T-helper 2 cell treated with Interferon-gamma antibody and Interleukin-4, amounts not matched to agents 100 ng/mL and 5 ng/mL, for 36 hours (primary cell): ENCODE measurements at regions not wholly inside any gene's neighbourhood (a gene's known extent, or its start where the extent isn't known, plus 50 kb on each side); places are given as distances from the start of the nearest gene placed in this dataset.
"Not testable (repeated sequence)": the region's sequence is repeated elsewhere in the genome, so short reads cannot be mapped to it uniquely, and the experiment has no call there.

Experiments
- intact Hi-C: fragments of 100-400 bp; cut with micrococcal nuclease; formaldehyde crosslinking; loops from one replicate; pipeline ENCODE4 v1.15.1; 2023

DNA sequence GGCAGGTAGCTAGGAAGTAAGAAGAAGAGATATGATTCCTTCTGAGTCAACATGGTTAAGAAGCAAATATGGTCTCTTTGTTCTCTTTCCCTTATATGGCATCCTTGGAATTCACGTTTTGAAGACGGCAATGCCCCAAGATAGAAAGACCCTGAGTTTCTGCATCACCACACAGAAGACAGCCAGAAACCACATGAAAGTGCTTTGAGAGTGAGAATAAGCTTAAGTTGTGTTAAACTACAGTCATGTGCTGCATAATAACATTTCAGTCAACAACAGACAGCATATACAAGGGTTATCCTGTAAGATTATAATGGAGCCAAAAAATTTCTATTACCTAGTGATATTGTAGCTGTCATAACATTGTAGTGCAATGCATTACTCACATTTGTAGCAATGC, 89.9 kb upstream of the STEAP1 start:
- intact Hi-C loops, result no loop called here

DNA sequence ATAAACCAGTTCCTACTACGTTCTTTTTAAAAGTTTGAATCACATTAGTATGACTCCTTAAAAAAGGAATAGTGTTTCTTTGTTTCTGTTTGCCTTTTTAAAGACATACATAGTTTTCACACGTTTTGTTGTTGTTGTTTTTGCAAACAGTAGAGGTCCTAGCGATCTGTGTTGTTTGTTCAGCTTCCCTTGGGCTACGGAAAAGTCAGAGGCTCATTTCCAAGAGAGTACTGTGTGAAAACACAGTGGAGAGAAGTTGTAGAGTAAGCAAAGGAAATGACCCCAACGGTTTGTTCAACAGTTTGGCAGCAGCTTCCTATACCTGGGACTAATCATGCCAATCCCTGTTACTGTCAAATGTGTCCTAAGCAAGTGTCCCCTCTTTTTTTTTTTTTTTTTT, 87.1 kb upstream of the STEAP1 start:
- intact Hi-C loops, result no loop called here

DNA sequence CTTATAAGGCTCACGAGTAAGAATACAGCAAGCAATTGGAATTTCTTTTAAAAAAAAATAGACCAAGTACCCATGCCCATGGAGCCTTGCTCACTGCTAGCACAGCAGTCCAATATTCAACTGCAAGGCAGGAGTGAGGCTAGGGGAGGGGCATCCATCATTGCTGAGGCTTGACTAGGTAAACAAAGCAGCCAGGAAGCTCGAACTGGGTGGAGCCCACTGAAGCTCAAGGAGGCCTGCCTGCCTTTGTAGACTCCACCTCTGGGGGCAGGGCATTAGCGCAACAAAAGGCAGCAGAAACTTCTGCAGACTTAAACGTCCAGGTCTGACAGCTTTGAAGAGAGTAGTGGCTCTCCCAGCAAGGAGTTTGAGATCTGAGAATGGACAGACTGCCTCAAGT, 84.0 kb upstream of the STEAP1 start:
- intact Hi-C loops, result not testable (repeated sequence)

DNA sequence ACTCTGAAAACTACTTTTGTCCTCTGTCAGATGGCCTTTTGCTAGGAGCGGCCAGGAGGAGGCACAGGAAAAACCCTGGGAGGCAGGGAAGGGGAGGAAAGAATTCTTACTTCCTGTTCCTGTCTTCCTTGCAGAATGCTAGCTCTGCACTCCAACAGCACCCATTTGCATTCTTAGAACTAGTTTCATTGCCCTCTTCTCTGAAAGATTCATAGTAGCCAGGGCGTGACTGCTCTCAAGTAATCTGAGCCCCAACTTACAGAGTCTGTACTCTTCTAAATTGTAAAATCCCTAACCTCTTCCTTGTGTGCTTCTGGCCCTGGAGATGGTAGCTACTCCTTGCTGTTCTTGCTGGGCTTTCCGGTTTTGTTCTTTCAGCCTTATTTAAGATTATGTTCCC, 75.3 kb upstream of the STEAP1 start:
- intact Hi-C loops, result no loop called here

DNA sequence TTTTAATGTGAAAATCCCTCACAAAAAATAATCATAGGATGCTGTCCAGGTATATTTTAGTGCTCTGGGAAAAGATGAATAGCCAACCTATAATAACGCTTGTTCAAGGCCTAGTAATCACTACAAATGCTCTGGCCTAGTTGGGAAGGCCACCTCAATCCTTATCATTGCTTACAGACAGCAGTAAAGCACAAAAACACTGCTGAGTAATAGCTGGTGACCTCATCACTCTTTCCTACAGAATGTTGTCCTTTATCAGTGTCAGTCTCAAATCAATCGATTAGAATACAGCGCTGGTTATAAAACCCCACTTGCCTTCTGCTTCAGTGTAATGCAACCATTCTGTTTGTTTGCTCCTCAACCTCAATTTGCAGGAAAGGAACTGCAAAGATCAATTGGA, 72.6 kb upstream of the STEAP1 start:
- intact Hi-C loops, result no loop called here

DNA sequence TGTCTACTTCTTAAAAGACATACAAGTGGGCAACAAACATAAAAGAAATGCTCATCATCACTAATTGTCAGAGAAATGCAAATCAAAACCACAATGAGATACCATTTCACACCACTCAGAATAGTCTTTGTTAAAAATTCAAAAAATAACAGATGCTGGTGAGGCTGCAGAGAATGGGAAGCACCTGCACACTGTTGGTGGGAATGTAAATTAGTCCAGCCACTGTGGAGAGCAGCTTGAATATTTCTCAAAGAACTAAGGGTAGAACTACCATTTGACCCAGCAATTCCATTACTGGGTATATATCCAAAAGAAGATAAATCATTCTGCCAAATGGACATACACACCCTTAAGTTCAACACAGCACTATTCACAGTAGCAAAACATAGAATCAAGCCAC, 61.8 kb upstream of the STEAP1 start:
- intact Hi-C loops, result no loop called here

DNA sequence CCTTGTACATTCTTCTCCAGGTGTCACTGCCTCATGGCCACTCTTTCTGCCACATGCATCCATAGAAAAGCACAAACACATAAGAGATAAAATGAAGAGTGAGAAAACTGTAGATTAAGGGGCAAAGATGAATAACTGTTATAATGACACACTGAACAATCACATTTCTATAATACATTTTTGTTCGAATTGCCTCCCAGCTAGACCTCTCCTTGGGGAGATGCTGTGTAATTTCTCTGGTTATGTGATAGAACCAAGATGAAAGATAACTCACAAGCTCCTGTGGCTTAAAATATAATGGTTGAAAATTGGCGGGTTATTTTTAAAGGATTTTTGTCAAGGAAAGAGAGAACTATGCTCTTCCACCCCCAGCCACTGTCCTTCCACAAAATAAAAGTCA, 60.2 kb upstream of the STEAP1 start:
- intact Hi-C loops, result no loop called here
